Chondrocyte (in vitro differentiated cells): ENCODE measurements at regions not wholly inside any gene's neighbourhood (a gene's known extent, or its start where the extent isn't known, plus 50 kb on each side); places are given as distances from the start of the nearest gene placed in this dataset.
A peak's percentile ranks its signal among the peaks of the same experiment; 100 is the strongest.
"Not testable (repeated sequence)": the region's sequence is repeated elsewhere in the genome, so short reads cannot be mapped to it uniquely, and the experiment has no call there.

ENCODE experiments used
- DNase-seq: peaks from one replicate; pipeline ENCODE4 v3.0.0; 2021; ENCODE audit warnings: mixed read lengths, low spot score
- H3K27ac Mint-ChIP-seq: one replicate; pipeline ENCODE4 v1.8.0; 2021; ENCODE audit warnings: mild to moderate bottlenecking, moderate library complexity, mixed read lengths; ENCODE audit not compliant: unreplicated experiment
- H3K27me3 Mint-ChIP-seq: 2 replicates; pipeline ENCODE4 v1.8.0; 2021; ENCODE audit warnings: low read depth, mixed read lengths
- H3K36me3 Mint-ChIP-seq: 2 replicates; pipeline ENCODE4 v1.8.0; 2021; ENCODE audit warnings: low read depth, mixed read lengths
- H3K4me1 Mint-ChIP-seq: 2 replicates; pipeline ENCODE4 v1.8.0; 2021; ENCODE audit warnings: low read depth, mild to moderate bottlenecking, mixed read lengths
- H3K4me3 Mint-ChIP-seq: one replicate; pipeline ENCODE4 v1.8.0; 2021; ENCODE audit warnings: mild to moderate bottlenecking, moderate library complexity, mixed read lengths; ENCODE audit not compliant: unreplicated experiment
- H3K9me3 Mint-ChIP-seq: 2 replicates; pipeline ENCODE4 v1.8.0; 2021; ENCODE audit warnings: low read depth, mixed read lengths
- TF ChIP-seq, protein P1 (sequence below): fragments of 200-600 bp; sonication (generic); IDR thresholded peaks from 2 replicates; pipeline ENCODE4 v1.5.0; 2021; ENCODE audit warnings: antibody characterized with exemption, mild to moderate bottlenecking, moderate library complexity

DNA sequence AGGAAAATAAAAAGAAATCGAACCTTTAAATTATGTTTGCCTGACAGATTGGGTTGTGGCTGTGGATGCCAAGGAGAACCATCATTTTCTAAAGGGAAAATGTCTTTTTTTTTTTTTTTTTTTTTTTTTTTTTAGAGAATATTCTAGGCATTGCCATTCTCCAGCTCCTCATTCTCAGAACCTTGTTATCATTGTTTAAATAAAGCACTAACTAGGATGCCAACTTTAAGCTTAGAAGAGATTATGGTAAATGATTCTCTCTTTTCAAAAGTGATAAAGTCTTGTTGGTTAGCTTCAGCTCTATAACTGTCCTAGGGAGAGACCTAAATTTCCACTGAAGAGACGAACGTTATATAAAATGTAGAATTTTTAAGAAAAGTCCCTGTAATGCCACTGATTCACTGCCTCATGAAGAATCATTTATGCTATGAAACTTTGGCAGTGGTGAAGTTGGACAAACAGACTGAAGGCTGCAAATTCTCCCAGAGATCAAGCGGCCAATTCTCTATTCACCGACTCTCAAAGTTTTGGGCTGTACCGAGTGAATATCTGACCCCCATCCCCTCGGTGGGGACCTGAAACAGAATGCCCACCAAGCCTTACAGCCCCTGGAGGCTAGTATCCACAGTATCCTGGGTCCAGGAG is 207.9 kb upstream of the PITRM1 start:
- no peaks in the 10 kb centered on the region for H3K4me1 Mint-ChIP-seq
- TF ChIP-seq, protein P1, sequence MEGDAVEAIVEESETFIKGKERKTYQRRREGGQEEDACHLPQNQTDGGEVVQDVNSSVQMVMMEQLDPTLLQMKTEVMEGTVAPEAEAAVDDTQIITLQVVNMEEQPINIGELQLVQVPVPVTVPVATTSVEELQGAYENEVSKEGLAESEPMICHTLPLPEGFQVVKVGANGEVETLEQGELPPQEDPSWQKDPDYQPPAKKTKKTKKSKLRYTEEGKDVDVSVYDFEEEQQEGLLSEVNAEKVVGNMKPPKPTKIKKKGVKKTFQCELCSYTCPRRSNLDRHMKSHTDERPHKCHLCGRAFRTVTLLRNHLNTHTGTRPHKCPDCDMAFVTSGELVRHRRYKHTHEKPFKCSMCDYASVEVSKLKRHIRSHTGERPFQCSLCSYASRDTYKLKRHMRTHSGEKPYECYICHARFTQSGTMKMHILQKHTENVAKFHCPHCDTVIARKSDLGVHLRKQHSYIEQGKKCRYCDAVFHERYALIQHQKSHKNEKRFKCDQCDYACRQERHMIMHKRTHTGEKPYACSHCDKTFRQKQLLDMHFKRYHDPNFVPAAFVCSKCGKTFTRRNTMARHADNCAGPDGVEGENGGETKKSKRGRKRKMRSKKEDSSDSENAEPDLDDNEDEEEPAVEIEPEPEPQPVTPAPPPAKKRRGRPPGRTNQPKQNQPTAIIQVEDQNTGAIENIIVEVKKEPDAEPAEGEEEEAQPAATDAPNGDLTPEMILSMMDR = no peak
- no peaks in the 10 kb centered on the region for H3K27me3 Mint-ChIP-seq
- peaks cover 8% of the 10 kb centered on the region for H3K9me3 Mint-ChIP-seq
- H3K36me3 Mint-ChIP-seq = no peaks in the 10 kb centered on the region
- no peak overlapping the region for H3K27ac Mint-ChIP-seq
- DNase-seq = no peak
- H3K4me3 Mint-ChIP-seq = no peak overlapping the region

DNA sequence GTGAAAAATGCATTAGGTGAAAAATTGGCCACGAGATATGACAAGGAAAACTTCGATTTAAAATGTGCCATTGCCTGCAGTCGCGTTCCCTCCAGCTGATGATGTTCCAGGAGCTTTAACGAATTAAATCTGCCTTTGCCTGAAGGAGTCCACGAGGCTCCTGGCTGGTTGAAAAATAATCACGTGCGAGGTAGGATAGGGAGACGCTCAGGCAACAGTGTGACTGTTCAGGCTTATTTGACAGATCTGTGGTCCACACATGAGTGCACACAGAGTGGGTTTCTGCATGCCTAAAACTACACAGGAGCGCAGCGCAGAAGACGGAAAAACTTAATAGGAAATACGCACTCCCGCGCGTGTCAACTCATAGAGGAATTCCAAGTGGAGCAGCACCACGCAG is 204.0 kb upstream of the PITRM1 start:
- no peak overlapping the region for H3K4me3 Mint-ChIP-seq
- peaks cover 16% of the 10 kb centered on the region for H3K4me1 Mint-ChIP-seq
- TF ChIP-seq, protein P1 = no peak

DNA sequence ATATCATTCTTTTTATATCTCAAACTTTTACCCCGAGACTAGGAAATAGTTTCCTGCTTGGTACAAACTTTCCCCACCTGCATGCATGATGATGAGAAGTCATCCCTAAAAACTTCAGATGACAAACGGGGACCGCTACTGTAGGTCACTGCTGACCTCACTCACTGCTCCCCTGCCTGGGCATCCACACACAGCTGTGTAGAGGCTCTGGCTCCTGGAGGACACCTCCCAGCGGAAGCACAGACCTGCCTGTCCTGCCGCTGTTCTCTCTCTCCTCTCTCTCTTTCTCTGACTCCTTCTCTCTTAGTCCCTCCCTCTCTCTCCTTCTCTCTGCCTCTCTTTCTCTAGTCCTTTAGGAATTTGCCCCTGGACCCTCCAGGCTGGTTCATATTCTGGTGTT is 202.9 kb upstream of the PITRM1 start:
- no peak for DNase-seq
- peaks cover 16% of the 10 kb centered on the region for H3K4me1 Mint-ChIP-seq
- TF ChIP-seq, protein P1 = no peak
- no peaks in the 10 kb centered on the region for H3K9me3 Mint-ChIP-seq
- no peak overlapping the region for H3K4me3 Mint-ChIP-seq
- H3K27ac Mint-ChIP-seq = no peak overlapping the region
- H3K36me3 Mint-ChIP-seq = no peaks in the 10 kb centered on the region
- no peaks in the 10 kb centered on the region for H3K27me3 Mint-ChIP-seq

More for the DNA sequence above, 204.0 kb upstream of the PITRM1 start:
- H3K27me3 Mint-ChIP-seq = no peaks in the 10 kb centered on the region
- no peaks in the 10 kb centered on the region for H3K36me3 Mint-ChIP-seq
- DNase-seq = no peak
- no peak overlapping the region for H3K27ac Mint-ChIP-seq
- H3K9me3 Mint-ChIP-seq = no peaks in the 10 kb centered on the region

DNA sequence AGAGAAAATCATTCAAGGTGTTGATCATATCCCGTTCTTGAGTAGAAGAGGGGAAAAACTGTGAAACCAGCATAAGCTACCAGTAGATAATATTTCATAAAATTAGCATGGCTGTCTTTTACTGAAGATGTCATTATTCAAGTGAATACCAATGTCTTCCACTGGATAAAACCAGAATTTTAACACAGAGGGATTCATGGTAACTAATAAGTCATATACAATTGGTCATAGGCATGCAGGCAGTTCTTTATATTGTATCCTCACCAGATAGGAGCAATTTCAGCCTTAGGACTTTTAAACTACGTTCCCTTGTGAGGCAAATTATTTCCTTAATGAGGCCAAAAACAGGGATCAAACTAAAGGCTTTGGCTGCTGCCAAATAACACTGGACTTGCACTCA is 202.3 kb upstream of the PITRM1 start:
- no peak for DNase-seq
- H3K4me3 Mint-ChIP-seq = no peak overlapping the region
- no peak overlapping the region for H3K27ac Mint-ChIP-seq
- TF ChIP-seq, protein P1 = no peak
- no peaks in the 10 kb centered on the region for H3K27me3 Mint-ChIP-seq
- no peaks in the 10 kb centered on the region for H3K36me3 Mint-ChIP-seq
- peaks cover 16% of the 10 kb centered on the region for H3K4me1 Mint-ChIP-seq
- H3K9me3 Mint-ChIP-seq = no peaks in the 10 kb centered on the region

DNA sequence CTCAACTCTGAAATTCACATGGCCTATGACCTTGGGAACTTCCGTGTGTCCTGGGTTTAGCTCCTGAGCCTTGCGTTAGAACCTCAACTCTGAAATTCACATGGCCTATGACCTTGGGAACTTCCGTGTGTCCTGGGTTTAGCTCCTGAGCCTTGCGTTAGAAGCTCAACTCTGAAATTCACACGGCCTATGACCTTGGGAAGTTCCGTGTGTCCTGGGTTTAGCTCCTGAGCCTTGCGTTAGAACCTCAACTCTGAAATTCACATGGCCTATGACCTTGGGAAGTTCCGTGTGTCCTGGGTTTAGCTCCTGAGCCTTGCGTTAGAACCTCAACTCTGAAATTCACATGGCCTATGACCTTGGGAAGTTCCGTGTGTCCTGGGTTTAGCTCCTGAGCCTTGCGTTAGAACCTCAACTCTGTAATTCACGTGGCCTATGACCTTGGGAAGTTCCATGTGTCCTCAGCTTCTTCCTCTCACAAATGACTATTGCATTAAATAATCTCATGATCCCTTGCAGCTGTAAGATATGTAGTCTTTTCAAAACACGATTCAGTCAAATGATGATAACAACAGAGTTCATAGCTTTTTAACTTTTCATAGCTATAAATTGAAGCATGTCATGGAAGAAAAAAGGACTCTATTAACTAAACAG is 200.9 kb upstream of the PITRM1 start:
- H3K27me3 Mint-ChIP-seq, H3K27ac Mint-ChIP-seq, H3K4me3 Mint-ChIP-seq, H3K9me3 Mint-ChIP-seq, H3K36me3 Mint-ChIP-seq, DNase-seq: not testable (repeated sequence)
- H3K4me1 Mint-ChIP-seq = peaks cover 16% of the 10 kb centered on the region

DNA sequence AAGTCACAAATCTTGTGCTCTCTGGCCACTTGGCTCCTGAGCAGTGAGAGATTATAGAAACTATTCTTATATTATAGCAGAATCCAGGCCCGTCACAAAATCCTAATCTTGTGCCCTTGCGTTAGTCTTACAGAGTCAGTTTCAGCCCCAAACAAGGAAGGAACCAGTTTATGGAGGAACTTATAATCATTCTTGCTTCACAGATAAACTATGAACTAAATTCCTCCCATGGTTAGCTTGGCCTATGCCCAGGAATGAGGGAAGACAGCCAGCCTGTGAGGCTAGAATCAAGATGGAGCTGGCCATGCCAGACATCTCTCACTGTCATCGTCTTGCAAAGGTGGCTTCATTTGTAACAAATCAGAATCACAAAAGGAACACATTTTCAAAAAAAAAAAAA is 199.7 kb upstream of the PITRM1 start:
- H3K4me3 Mint-ChIP-seq = no peak overlapping the region
- peak overlapping the region; percentile 78 for H3K27ac Mint-ChIP-seq
- peaks cover 16% of the 10 kb centered on the region for H3K4me1 Mint-ChIP-seq
- H3K9me3 Mint-ChIP-seq = no peaks in the 10 kb centered on the region
- no peak for DNase-seq
- no peaks in the 10 kb centered on the region for H3K36me3 Mint-ChIP-seq
- H3K27me3 Mint-ChIP-seq = no peaks in the 10 kb centered on the region
- TF ChIP-seq, protein P1 = no peak

DNA sequence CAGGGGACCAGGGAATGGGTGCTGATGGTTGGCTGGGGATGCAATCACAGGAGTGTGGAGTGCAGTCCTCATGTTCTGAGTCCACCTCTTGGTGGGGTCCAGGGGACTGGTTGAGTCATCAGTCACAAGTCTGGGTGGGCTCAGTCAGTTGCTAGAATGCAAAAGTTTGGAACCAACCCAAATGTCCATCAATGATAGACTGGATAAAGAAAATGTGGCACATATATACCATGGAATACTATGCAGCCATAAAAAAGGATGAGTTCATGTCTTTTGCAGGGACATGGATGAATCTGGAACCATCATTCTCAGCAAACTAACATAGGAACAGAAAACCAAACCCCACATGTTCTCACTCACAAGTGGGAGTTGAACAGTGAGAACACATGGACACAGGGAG is 199.0 kb upstream of the PITRM1 start:
- not testable (repeated sequence) for DNase-seq, H3K4me3 Mint-ChIP-seq, H3K27me3 Mint-ChIP-seq, H3K27ac Mint-ChIP-seq, H3K9me3 Mint-ChIP-seq, H3K36me3 Mint-ChIP-seq
- peaks cover 16% of the 10 kb centered on the region for H3K4me1 Mint-ChIP-seq
